ENCODE measurements at regions not wholly inside any gene's neighbourhood (a gene's known extent, or its start where the extent isn't known, plus 50 kb on each side); places are given as distances from the start of the nearest gene placed in this dataset.

- no peak for DNase-seq
Measured at GRCh38 chr1:229098903-229099578, 171.9 kb upstream of the RAB4A start.

- no peak for DNase-seq
Measured at GRCh38 chr1:229101011-229101871, 169.7 kb upstream of the RAB4A start.

GRCh38 chr1:229102741-229103391 is 168.0 kb upstream of the RAB4A start:
- DNase-seq, result no peak

- DNase-seq, result no peak
Measured at GRCh38 chr1:229104654-229105053, 166.3 kb upstream of the RAB4A start.

DNA sequence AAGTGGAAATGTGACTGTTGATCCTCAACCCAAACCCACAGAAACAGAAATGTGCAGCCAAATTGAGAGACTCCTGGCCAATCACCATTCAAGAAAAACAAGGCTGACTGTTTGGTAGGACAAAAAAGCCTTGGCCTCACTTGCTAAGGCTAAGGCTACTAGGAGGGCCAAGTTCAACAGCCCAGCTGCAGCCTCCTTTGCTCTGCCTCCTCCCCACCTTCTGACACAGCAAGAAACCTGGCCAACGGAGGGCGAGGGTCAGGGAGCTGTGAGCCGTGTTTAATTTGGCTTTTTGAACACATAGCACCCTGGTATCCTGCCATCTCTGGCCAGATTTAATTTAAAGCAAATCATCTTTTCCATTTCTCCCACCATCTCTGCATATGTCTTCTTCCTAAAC is 165.8 kb upstream of the RAB4A start:
- DNase-seq, result no peak

DNA sequence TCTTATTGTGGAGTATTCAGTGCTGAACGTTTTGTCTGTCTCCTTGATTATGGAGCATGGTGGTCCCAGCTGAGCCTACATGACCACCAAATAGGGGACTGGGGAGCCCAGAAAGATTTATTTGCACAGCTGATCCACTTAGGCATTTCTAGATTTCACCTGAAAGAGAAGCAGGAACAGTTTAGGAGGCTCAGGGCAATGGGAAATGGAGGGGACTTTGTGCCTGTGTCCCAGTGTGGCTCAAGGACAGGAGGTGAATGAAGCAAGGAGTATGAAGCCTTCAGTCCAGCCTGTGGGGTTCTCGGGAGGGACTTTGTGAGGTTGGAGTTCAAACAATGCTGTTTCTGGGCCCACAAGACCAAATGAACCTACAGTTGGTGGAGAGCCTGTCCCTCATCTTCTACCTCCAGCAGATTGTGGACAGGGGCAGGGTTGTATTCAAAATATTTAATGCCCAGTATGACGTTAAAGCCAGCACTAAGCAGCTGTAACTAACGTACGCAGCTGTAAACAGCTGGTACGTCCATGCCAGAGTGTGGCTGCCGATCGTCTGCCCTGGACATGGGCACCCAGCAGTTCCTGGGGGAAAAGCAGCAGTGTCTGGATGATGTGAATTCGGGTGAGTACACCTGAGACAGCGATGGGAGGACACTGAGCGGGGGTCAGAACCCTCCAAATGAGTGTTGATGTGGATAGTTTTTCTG is 164.9 kb upstream of the RAB4A start:
- DNase-seq, result no peak

DNA sequence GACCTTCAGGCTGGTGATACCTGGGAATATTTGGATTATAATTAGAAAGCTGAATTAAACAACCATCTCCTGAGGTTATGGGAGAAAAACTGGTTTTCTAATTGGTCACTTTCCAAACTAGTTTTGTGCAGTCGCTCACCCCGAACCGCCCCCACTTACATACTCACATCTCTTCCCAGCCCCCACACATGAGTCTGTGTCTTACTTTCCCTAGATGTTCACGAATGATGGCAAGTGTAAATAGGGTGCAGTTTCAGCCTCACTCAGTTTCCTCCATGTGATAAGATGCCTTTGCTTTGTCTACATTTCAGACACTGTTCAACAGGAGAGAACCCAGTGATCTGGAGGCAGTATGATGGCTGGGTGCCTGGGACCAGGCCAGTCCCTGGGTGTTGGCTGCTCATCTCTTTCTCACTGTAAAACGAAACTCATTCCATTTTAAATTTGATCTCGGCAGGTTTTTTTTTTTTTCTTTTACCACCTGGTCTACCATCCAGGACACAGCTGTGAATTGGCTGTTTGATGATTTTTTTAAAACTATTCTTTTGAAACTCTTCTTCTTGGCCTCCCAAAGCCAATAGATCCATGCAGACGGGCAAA is 164.3 kb upstream of the RAB4A start:
- DNase-seq, result no peak

DNA sequence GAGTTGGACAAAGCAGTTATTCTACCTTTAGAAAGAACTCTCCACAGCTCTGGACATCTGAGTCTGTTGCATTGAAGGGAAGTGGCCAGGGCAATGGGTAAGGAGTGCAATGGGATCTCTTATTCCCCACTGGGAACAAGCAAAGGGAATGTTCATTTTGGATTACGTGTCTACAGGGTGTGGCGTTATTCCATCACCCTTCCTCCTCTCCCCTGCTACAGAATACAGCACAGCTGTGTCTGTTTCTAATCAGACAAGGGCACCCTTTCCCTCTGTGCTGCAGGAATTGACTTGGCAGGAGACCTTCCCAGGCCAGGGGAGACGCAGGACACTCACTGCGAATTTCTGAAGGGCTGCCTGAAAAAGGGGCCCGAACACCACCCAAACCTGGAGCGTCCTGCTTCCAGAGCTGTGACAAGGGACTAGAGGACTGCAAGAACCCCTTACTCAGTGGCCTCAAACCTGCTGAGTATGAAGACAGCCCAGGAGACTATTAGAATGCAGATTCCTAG is 163.6 kb upstream of the RAB4A start:
- no peak for DNase-seq

- no peak for DNase-seq
Measured at GRCh38 chr1:229107972-229108371, 162.9 kb upstream of the RAB4A start.

GRCh38 chr1:229108598-229109201 is 162.2 kb upstream of the RAB4A start:
- DNase-seq, result no peak

DNA sequence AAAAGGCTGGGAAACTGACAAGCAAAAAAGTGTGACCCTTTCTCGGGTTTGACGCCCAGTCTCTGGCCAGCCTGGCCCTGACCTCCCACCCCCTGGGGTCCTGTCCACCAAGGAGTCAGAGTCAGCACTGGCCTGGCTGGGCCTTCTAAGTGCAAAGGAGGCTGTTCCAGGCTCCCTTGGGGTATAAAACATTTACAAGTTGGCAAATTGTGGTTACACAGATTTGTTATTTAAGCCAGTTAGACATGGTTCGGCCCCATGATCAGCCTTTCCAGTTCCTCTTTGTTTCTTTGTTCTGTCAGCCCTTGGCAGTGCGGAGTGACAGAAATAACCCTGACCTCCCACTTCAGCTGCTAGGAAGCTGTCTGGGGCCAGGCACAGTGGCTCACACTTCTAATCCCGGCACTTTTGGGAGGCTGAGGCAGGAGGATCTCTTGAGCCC is 161.6 kb upstream of the RAB4A start:
- DNase-seq, result no peak

- DNase-seq, result no peak
Measured at GRCh38 chr1:229110986-229111385, 159.9 kb upstream of the RAB4A start.

- DNase-seq, result no peak
Measured at GRCh38 chr1:229111703-229112319, 159.1 kb upstream of the RAB4A start.

GRCh38 chr1:229112832-229113548 is 157.9 kb upstream of the RAB4A start:
- DNase-seq, result no peak

DNA sequence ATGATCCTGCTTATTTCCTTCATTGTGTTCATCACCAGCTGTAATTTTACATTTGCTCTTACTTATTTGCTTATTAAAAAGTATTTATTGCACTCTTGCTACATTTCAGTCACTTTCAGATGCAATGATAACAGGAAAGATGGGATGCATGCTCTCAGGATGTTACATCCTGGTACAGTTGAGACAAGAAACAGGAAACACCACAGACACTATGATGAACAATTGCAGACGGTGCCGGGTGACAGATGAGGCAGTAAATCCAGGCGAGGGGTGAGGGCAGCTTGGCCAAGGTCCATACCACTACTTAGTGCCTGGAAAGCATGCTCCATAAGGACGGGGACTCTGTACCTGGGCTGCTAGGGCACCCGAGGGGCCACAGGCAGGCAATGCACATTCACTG is 156.6 kb upstream of the RAB4A start:
- no peak for DNase-seq

DNA sequence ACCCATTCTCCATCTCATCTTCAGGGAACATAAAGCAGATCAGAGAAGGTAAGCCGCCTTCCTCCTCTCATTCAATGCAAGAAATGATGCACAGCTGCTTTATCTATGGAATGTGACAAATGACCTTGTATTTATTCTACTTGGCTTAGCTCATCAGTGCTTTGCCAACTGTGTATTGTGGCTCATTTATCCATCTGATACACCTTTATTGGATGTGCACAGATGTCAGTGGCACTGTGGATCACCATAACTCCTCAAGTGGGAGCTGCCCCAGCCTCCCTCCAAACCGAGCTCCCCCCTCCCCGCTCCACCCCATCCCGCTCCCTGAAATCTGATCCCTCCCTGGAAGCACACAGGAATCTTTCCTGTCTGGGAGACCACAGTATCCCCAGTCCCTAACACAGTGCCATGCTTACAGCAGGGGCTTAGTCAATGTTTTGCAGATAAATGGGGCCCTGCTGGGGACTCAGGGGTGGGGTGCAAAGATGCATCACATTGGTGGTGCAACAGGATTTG is 156.0 kb upstream of the RAB4A start:
- no peak for DNase-seq

GRCh38 chr1:229116114-229116513 is 154.8 kb upstream of the RAB4A start:
- no peak for DNase-seq

GRCh38 chr1:229117664-229118300 is 153.1 kb upstream of the RAB4A start:
- no peak for DNase-seq

GRCh38 chr1:229118477-229119061 is 152.3 kb upstream of the RAB4A start:
- DNase-seq, result no peak

GRCh38 chr1:229119161-229119560 is 151.8 kb upstream of the RAB4A start:
- DNase-seq, result no peak

All from CD4-positive, alpha-beta T cell treated with Interleukin-10 for 1 hour (primary cell).